Forelimb muscle (tissue), 1 donor: ENCODE measurements at regions not wholly inside any gene's neighbourhood (a gene's known extent, or its start where the extent isn't known, plus 50 kb on each side); places are given as distances from the start of the nearest gene placed in this dataset.
"Not testable (repeated sequence)": the region's sequence is repeated elsewhere in the genome, so short reads cannot be mapped to it uniquely, and the experiment has no call there.

ENCODE experiments used
- DNase-seq: peaks from one replicate; pipeline ENCODE4 v3.0.0-alpha.2; 2013; ENCODE audit warnings: low read depth

DNA sequence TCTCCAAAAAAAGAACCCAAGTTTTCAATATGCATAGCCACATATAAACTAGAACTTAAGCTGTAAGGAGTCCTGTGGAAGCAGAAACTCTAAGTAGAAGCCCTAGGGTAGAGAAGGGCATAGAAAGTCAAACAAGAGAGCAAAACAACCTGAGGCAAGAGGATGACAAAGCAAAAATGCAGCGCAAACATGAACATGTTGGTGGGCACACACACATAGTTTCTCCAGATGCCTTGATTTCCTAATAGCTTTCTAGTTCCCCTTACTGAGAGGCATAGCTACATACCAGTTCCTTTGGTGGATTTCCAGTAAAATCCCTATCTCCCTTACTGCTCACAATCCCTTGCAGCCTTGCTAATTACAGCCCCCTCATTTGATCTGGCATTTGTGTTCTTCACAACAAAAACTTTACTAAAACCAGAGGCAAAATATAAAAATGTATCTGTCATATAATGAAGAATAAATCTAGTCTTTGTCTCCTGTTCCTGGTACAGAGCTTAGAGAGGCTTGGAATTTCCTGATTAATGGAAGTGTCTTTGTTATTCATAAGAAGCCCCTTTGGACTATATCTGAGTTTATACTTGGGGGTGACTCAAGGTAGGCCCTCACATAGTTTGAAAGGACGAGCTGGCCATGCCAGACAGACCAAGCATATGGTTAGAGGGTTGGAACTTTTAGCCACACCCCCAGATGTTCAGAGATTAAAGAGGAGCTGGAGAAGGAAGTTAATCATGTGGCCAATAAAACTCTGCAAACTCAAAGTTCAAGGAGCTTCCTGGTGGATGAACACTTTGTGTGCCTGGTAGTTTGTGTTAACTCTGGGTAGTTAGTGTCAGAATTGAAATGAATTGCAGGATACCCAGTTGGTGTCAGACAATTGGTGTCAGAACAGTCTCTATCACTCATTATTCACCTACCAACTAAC, 52.7 kb upstream of the ZCCHC13 start:
- no peak for DNase-seq

DNA sequence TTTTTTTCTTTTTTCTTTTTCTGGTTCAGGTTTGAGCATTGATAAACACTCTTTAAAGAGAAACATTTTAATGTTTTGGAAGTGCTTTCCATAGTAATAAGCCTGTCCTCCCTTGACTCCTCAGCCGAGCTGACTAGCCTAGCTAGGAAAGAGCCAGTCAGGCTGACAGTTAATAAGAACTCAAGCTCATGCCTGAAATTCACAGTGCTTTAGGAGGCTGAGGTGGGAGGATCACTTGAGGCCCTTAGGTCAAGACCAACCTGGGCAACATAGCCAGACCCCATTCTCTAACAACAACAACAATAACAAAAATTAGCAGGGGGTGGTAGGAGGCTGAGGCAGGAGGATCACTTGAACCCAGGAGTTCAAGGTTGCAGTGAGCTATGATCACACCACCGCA, 53.4 kb upstream of the ZCCHC13 start:
- DNase-seq: no peak

DNA sequence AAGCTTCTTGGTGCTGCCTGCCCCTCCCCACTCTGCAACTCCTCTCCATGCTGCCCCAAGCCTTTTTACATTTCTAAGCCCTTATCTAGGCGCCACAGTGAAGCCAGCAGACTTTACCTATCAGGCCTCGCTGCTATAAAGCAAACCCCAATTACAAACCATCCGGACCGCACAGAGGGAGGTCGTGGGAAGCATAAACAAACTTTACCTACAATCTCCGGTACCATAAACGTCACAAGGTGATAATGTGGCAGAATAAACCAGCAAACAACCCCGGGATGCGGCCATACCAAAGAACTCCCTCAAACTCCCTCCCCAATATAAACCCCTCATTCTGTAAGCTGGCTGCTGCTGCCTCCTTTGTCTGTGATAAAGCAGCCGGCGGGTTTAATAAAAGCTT, 54.0 kb upstream of the ZCCHC13 start:
- DNase-seq: no peak

DNA sequence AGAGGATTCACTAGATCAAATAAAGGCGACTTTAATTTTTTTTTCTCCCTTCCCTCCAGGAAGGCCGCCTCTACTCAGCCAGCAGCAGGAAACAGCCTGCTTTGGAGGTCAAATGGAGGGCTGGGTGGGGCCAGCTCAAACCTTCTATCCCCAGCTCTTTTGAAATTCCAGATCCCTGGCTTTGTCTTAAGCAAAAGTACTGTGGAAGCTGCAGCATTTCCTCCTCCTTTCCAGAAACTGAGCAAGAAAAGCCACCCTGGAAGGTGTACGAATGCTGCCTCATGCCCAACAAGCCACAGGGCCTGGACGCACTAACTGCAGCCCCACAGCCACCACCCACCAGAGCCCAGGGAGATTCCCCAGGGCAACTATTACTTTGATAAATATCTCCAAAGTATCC, 55.1 kb upstream of the ZCCHC13 start:
- DNase-seq: no peak

DNA sequence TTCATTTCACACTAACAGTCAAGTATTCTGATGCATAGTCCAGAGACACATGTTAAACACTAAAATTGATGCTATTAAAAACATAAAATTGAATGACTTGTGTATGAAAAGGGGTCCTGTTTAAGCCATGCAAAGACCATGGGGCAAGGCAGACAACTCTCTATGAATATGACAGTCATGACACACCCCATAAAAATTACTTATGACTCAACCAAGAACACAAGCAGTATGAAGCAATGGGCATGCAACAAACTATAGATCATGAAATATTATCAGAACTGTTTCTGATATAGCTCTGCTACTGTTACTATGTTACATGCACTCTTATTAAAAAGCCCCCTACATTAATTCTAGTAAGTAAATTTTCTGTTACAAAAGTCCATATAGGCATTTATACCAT, 57.5 kb upstream of the ZCCHC13 start:
- DNase-seq: no peak

DNA sequence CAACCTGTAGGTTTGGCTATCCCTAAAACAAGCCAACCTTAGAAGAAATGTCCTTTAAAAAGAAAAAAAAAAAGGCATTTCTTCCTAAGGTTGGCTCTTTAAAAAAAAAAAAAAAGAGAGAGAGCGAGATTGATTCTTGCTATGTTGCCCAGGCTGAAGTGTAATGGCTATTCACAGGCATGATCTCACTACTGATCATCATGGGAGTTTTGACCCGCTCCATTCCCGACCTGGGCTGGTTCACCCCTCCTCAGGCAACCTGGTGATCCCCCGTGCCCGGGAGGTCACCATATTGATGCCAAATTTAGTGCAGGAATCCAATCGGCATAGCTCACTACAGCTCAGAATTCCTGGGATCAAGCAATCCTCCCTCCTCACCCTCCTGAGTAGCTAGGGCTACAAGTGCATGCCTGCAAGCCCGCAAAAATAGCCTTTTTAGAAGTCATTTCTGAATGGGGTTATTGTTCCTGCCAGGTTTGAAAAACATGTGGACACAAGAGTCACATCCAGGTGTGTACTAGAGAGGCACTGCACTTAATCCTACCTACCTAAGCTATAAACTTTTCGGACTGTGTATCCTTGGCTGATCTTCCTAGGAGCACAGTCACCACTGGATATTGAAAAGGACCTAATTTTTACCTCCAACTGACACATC, 61.4 kb upstream of the ZCCHC13 start:
- no peak for DNase-seq

DNA sequence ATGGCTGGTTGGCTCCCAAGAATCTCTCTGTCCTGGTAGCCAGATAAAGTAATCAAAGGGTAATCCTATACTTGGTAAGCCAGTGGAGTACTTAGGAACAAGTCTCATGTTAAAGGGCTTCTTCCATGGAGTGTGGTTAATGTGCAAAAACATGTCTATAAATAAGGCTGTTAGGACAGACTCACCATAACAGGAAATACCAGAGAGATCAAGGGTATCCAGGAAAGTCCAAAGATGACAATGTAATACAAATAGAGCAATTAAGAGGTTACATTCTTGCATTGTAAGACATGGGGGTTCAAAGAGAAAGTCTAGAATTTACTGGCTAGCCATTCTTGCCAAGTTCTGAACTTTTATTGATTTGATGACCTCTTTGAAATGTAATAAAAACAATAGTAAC, 61.9 kb upstream of the ZCCHC13 start:
- DNase-seq: no peak

DNA sequence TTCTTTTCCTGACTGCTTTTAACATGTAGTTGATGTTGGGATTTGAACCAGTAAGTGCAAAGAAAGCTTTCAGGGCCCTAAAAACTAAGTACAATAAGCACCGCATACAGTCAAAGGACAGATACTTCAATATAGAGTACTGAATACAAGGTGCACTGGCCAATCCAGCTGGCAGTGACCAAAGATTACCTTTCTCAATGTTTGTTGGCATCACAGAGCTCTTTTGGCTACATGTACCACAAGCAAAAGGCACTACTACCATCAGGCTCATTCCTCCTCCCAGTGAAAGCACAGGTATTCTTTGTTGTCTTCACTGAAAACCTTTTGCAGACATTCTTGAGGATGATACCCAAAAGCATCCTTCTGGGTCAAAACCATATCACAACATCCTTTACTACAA, 65.2 kb upstream of the ZCCHC13 start:
- DNase-seq: no peak

DNA sequence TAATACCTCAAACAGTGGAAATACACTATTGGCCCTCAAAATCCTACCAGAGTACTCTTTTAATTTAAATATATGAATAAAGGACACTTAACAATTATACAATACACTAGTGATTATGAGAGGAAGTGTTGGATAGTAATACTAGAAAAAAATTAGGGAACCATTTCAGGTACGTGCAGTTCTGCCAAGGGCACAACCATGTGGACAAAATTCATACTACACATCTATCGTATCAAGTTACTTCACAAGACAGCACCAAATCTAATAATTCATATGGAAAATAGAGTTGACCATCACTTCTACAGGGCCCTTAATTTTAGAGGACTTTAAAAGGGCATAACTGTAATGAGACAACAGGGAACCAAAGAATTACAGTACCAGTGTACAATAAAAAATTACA, 69.2 kb upstream of the ZCCHC13 start:
- DNase-seq: no peak

DNA sequence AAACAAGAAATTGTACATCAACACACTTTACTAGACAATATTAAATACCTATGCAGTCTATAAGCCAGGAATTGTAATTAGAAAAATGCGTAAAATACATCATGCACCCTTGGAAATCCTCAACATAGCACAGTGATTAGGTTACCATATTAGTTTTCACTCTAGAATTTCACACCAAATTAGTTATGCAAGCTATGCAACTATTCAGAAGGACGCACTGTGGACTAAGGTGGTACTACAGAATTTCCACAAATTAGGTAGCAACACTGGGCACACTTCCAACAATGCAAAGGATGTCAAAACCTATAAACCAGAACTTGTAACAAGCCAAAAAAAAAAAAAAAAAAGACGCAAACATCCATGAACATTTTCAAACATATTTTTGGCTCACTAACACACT, 71.1 kb upstream of the ZCCHC13 start:
- DNase-seq: no peak

DNA sequence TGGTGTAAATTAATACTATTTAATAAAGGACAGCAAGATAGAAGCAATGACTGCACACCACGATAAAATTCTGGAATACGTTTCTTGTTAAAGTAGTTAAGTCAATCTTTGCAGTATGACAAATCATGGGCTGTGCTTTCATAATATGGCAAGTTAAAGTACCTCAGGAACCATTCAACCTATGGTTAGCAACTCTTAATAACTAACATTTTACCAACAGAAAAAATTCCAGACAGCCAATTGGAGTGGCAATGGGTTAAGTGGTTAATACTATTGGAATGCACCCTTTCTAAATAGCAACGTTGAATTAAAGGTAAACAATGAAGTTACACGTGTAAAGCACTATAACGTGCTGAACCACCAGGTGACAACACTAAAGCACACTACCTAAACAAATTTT, 72.4 kb upstream of the ZCCHC13 start:
- no peak for DNase-seq

DNA sequence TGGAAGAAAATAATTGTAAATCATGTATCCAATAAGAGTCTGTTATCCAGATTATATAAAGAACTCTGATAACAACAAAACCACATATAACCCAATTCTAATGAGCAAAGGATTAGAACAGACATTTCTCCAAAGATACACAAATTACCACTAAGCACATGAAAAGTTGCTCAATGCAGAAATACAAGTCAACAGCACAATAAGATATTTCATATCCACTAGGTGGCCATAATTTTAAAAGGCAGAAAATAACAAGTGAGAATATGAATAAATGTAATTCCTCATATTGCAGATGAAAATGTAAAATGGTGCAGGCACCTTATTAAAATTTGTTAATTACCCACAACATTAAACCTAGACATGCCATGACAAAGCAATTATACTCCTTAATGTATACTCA, 73.9 kb upstream of the ZCCHC13 start:
- no peak for DNase-seq

DNA sequence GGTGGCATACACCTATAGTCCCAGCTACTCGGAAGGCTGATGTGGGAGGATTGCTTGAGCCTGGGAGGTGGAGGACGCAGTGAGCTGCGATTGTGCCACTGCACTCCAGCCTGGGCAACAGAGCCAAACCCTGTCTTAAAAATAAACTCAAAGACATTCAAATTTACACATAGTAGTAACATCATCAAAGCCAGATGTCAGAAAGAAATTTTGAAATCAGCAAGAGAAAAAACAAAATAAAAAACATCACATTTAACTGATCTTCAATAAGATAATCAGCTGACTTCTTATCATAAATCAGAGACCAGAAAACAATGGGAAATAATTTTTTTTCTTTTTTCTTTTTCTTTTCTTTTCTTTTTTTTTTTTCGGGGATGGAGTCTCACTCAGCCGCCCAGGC, 78.9 kb upstream of the ZCCHC13 start:
- no peak for DNase-seq

DNA sequence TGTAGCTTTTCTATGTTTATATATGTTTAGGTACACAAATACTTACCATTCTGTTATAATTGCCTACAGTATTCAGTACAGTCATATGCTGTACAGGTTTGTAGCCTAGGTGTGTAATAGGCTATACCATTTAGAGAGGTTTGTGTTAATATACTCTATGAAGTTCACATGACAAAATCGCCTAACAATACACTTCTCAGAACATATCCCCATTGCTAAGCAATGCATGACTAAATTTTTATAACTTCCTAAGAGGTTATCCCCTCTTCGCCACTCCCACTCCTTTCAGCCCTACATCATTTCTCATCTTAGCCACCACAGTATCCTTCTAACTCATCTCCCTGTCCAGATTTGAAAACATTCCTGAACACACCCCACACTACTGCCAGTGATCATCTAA, 83.7 kb upstream of the ZCCHC13 start:
- no peak for DNase-seq

DNA sequence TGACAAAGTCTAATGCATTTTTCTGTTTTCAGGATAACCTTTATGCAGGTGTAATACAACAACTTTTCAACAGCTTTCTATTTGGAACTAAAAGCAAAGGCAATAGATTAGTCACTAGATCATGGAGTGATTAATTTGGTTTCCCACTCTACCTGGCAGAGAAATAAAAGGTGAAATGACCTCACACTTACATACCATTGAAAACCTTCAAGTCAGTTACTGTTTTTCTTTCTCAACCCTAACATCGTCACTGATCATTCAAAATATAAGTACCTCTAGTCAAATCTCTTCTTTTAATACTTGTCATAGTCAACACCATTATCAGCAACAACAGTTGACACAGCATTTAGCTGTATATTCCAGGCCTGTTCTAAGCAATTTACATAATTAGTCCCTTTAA, 85.1 kb upstream of the ZCCHC13 start:
- no peak for DNase-seq

DNA sequence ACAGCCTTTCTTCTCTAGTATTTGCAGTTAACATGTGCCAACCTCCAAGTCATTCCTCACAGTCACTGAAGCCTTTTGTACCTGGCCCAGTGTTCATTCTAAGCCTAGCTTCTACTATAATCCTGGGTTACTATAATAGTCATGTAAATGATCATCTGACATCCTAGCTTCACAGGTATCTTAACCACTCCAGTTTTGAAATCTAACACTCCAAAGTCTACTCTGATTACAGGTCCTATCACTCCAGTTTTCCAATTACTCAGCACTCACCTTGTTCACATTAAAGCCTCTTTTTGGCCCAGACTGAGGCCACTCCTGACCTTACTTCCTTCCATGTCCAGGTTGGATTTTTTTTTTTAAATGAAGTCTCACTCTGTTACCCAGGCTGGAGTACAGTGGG, 87.6 kb upstream of the ZCCHC13 start:
- DNase-seq: no peak

DNA sequence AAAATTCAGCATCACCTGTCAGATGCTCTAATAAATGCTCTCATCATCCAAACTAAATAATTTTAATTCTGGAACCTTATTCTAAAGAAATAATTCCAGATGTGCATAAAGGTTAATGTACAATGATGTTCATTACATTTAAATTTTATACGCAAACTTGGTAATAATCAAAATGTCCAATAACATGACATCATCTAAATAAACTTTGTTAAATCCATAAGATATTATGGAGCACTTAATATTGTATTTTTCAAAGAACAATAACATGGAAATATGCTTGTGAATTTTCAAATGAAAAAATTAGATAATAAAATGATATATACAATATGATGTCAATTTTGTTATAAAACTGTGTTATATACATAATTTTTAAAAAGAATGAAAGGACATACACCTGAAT, 92.1 kb upstream of the ZCCHC13 start:
- no peak for DNase-seq

DNA sequence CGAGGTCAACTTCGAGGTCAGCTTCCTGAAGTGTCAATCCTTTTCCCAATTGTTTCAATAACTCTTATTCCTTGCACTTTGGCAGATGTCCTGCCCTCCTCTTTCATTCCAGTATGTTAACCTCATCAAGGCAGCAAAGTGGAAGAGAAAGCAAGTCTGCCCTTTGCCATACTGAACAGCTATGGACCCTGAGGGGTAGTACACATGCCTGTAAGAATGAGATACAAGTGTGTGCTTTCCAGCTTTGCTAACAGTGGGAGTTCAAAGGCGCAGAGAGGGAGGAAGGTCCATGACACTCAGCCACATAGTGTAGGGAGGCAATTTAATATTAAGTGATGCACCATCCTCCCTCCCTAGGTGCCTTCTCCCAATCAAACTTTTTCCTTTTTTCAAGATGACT, 96.4 kb upstream of the ZCCHC13 start:
- DNase-seq: no peak

DNA sequence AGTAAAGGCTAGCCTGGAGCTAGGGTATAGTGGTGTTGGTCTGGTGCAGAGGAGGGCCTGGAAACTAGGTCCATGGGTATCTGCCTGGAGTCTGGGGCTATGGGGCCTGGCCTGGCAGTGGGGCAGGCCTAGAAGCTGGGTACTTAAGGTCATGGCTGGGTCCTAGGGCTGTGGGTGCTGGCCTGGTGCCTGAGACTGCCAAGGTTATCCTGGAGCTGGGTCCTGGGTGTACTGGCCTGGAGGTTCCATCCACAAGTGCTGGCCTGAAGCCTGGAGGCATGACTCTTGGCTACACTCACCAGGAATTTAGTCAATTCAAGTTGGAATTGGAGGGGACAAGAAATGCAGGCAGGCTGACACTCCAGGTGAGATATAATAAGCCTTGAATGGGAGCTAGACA, 108.4 kb upstream of the ZCCHC13 start:
- no peak for DNase-seq

DNA sequence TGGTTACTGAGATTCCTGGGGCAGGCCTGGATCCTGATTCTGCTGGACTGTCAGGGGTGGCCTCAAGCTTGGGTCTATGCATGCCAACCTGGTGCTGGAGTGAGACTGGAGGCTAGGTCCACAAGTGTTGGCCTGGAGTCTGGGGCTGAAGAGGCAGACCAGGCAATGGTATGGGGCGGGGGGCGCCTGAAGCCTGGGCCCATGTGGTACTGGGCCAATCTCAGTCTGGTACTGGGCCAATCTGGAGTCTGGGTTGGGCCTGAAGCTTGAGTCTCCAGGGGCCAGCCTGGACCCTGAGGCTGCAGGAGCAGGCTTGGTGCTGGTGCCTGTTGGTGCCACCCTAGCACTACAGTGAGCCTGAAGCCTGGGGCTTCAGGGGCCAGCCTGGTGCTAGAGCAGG, 108.9 kb upstream of the ZCCHC13 start:
- DNase-seq: no peak

DNA sequence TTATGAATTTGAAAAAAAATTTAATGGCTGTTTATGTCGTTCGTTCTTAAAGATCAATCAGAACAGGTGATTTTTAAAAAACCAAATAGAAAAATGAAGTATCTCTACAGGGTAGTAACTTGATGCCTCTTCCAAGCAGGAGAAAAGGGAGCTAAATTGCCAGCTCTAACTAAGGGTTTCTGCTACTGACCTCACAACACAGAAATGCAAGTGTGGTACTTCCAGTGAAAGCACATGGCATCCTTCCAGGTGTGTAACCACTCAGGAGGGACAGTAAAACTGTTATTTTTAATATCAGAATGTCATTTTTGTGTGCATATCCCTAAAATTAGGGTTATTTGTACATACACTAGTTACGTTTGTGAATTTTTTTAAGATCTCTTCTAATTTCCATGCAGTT, 116.8 kb upstream of the ZCCHC13 start:
- no peak for DNase-seq

DNA sequence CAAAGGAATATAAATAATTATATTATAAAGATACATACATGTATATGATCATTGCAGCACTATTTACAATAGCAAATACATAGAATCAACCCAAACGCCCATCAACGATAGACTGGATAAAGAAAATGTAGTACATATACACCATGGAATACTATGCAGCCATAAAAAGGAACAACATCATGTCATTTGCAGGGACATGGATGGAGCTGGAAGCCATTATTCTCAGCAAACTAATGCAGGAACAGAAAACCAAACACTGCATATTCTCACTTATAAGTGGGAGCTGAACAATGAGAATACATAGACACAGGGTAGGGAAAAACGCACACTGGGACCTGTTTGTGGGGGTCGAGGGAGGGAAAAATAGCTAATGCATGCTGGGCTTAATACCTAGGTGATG, 120.9 kb upstream of the ZCCHC13 start:
- not testable (repeated sequence) for DNase-seq

DNA sequence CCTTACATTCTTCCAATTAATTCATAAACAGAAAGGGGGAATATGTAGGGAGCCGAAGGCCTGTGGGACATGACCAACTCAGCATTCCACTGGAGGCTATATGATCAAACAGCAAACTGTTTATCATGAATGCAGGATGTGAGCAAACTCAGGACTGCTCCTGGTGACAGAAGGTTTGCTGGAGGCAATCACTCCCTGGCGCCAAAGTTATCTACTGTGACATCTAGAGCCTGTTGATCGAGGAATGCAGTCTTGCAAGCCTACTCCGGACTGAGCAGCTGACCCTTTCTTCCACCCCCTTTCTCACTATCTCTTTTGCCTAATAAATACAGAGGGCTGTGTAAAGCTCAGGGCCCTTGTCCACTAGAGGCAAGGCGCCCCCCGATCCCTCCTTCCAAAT, 122.0 kb upstream of the ZCCHC13 start:
- not testable (repeated sequence) for DNase-seq

DNA sequence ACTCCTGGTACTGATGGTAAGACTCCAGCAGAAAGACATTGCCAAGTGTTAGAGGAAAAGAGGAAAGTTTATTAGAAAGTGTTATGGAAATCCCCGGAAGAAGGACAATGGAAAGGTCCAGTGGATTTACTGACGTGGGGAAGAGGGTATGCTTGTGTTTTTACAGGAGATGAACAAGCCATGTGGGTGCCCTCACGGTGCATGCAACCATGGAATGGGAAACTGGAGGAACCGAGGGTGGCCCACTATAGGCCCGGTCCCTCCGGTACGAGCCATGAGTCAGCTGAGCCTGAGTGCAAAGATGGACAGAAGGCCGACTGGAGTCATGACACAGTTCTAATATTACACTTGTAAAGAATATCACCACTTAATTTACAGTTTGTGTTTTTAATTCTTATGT, 123.3 kb upstream of the ZCCHC13 start:
- DNase-seq: no peak
